ENCODE measurements at regions not wholly inside any gene's neighbourhood (a gene's known extent, or its start where the extent isn't known, plus 50 kb on each side); places are given as distances from the start of the nearest gene placed in this dataset.

GRCh38 chr3:30343861-30344260 is 262.5 kb upstream of the TGFBR2 start:
- TF ChIP-seq, protein P1, sequence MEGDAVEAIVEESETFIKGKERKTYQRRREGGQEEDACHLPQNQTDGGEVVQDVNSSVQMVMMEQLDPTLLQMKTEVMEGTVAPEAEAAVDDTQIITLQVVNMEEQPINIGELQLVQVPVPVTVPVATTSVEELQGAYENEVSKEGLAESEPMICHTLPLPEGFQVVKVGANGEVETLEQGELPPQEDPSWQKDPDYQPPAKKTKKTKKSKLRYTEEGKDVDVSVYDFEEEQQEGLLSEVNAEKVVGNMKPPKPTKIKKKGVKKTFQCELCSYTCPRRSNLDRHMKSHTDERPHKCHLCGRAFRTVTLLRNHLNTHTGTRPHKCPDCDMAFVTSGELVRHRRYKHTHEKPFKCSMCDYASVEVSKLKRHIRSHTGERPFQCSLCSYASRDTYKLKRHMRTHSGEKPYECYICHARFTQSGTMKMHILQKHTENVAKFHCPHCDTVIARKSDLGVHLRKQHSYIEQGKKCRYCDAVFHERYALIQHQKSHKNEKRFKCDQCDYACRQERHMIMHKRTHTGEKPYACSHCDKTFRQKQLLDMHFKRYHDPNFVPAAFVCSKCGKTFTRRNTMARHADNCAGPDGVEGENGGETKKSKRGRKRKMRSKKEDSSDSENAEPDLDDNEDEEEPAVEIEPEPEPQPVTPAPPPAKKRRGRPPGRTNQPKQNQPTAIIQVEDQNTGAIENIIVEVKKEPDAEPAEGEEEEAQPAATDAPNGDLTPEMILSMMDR (conservative IDR thresholded peaks at IDR 0.05; ENCODE audit: low read length), result no peak
- TF ChIP-seq EZH2phosphoT487 (IDR thresholded peaks at IDR 0.05; ENCODE audit: borderline replicate concordance), result no peak
